ENCODE measurements at regions not wholly inside any gene's neighbourhood (a gene's known extent, or its start where the extent isn't known, plus 50 kb on each side); places are given as distances from the start of the nearest gene placed in this dataset.

DNA sequence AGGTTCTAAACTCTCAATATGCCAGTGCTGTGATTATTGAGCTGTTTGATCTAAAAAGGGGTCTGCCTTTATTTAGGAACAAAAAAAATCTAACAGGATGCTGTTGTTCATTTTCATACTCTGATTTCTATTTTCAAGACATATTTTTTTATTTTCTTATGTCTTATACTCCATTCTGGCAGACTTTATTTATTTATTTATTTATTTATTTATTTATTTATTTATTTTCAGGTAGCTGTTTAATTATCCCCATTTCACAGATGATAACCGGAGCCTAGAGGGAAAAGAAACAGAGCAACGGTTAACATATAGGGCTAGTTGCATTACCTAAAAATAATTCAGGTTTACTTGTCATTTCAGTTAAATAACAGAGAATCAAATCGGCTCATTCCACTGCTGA lies 174.4 kb downstream of the CENPF start:
- no peak overlapping the region for H3K4me3 Mint-ChIP-seq
- no peaks in the 10 kb centered on the region for H3K27me3 Mint-ChIP-seq
- H3K9me3 Mint-ChIP-seq = peaks cover 2% of the 10 kb centered on the region
- H3K4me1 Mint-ChIP-seq = no peaks in the 10 kb centered on the region
- CTCF ChIA-PET = no interaction called here
- no peak overlapping the region for H3K27ac Mint-ChIP-seq
- H3K36me3 Mint-ChIP-seq = no peaks in the 10 kb centered on the region
- no peak for DNase-seq

DNA sequence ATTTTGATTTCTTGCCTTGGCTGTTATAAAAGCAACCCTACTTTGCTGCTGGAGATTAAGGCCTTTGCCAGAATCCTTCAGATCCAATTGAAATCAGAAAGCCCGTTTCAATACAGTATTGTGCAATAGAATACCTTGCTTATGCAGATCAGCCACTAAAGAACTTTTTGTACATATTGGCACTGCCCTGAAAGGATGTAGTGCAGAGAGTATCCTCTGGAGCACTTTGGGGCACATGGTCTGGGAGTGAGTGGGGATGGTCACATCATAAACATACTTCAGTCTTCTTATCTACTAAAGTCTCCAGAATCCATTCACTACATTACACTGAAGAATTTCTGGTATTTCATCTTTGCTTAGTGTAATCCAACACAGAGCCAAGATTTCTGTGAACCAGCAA lies 189.0 kb downstream of the CENPF start:
- no peak for DNase-seq
- Mint-ChIP-seq H3K27ac (no peak overlapping the region), H3K36me3 (no peaks in the 10 kb centered on the region), H3K4me1 (no peaks in the 10 kb centered on the region), H3K27me3 (no peaks in the 10 kb centered on the region), H3K4me3 (no peak overlapping the region), H3K9me3 (no peaks in the 10 kb centered on the region)
- CTCF ChIA-PET = no interaction called here

DNA sequence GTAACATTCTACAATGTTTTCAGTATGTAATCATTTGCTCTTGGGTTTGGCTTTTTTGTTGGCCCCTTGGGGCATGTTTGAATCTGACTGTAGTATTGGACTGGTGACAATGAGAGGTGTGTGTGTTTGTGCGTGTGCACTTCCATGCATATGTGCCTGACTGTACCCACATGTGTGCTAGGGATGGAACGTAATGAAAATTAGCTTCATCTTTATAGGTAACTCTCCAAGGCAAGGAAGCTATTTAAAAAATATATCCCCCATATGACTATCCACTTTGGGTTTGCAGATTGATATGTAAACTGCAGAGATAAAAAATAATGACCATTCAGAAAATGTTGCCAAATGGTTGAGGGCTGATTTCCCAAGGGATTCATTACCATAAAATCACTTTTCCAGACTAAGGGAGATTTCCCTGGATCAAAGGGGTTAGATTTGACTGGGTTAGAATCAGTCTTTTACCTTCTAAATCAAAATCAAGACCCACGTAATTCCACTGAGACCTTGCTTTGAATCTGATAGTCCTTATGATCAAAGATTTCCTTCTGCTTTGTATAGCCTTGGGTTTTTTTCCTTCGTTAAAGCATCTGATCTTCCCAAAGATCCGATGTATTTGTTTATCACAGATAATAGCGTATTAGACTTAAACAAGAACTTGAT lies 189.7 kb downstream of the CENPF start:
- Mint-ChIP-seq H3K9me3 (no peaks in the 10 kb centered on the region), H3K27me3 (no peaks in the 10 kb centered on the region)
- CTCF ChIA-PET = no interaction called here

DNA sequence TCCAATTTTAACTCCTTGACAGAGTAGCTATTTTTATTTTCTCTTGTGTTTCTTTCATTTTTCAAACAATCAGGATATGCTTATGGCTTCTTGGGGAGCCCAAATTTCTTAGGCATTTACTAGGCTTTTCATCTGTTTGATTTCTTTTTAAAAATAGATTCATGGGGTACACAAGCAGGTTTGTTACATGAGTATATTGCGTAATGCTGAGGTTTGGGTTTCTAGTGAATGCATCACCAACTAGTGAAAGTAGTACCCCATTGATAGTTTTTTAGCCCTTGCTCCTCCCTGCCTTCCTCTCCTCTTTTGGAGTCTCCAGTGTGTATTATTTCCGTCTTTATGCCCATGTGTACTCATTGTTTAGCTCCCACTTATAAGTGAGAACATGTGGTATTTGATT lies 190.7 kb downstream of the CENPF start:
- no peaks in the 10 kb centered on the region for H3K36me3 Mint-ChIP-seq
- CTCF ChIA-PET = no interaction called here

More for the DNA sequence above, 189.7 kb downstream of the CENPF start:
- DNase-seq = no peak
- H3K27ac Mint-ChIP-seq = no peak overlapping the region
- no peak overlapping the region for H3K4me3 Mint-ChIP-seq
- H3K4me1 Mint-ChIP-seq = no peaks in the 10 kb centered on the region
- no peaks in the 10 kb centered on the region for H3K36me3 Mint-ChIP-seq

DNA sequence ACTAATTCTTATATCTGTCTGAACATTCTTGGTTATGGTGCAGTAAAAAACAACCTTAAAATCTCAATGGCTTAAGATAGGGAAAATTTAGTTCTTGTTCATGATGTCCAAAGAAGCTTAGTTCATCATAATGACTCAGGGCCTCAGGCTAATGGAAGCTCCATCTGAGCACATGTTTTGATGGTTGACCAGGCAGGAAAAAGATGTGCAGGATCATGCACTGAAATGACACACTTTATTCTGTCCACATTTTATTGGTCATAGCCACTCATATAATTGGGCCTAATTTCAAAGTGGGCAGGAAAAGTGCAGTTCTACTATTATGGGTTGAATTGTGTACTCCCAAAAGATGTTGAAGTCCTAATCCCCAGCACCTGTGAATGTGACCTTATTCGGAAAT lies 198.2 kb downstream of the CENPF start:
- Mint-ChIP-seq H3K36me3 (no peaks in the 10 kb centered on the region), H3K27ac (no peak overlapping the region), H3K4me3 (no peak overlapping the region), H3K27me3 (no peaks in the 10 kb centered on the region), H3K9me3 (no peaks in the 10 kb centered on the region), H3K4me1 (no peaks in the 10 kb centered on the region)
- DNase-seq = no peak
- CTCF ChIA-PET = no interaction called here

More for the DNA sequence above, 190.7 kb downstream of the CENPF start:
- Mint-ChIP-seq H3K27ac (no peak overlapping the region), H3K9me3 (no peaks in the 10 kb centered on the region), H3K4me1 (no peaks in the 10 kb centered on the region), H3K4me3 (no peak overlapping the region), H3K27me3 (no peaks in the 10 kb centered on the region)
- DNase-seq = no peak

DNA sequence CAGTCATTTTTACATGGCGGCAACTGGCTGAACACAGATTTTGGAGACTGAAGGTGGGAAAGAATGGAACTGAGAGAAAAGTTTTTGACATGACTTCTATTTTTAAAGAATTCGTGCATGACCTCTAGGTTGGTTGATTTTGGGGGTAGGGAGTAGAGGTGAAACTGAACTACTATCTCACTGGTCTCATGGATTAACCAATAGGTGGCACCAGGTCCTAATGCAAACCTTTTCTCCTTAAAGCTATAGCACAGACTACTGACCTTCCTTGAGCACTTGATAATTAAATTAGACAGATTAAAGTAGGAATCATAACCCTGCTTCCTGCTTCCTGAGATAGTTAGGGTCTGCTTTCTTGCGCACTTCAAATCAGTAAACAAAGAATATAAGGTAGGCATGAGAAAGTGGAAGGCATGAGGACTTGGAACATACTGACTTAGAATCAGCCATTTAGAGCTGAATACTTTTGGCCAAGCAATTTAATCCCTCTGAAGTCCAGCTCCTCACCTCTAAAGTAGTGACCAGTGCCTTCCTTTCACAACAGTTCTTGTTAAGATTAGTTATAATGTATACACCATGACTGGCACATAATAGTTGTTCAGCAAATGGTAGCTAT lies 206.0 kb downstream of the CENPF start:
- DNase-seq = no peak
- H3K4me3 Mint-ChIP-seq = no peak overlapping the region
- CTCF ChIA-PET = no interaction called here

DNA sequence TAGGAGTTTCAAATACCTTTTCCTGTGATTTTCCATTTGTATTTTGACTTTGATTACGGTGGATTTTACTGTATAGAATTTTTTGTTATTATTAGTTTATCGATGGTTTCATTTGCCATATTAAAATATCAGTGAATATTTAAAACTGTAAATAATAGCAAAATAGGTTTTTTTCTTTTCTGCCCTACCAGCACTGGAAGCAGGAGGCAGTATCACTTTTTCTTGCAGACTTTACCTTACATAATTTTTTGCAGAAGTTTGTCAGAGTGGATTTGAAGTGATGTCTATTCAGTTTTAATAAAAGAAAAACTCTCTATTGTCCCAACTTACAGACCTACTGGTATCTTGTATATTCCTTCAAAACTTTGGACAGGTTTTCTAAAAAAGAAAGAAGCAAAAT lies 213.6 kb downstream of the CENPF start:
- no peaks in the 10 kb centered on the region for H3K9me3 Mint-ChIP-seq
- no peaks in the 10 kb centered on the region for H3K27me3 Mint-ChIP-seq
- H3K4me3 Mint-ChIP-seq = no peak overlapping the region
- no peak for DNase-seq
- H3K4me1 Mint-ChIP-seq = no peaks in the 10 kb centered on the region
- H3K36me3 Mint-ChIP-seq = no peaks in the 10 kb centered on the region
- no peak overlapping the region for H3K27ac Mint-ChIP-seq
- CTCF ChIA-PET = no interaction called here

More for the DNA sequence above, 206.0 kb downstream of the CENPF start:
- no peak overlapping the region for H3K27ac Mint-ChIP-seq
- no peaks in the 10 kb centered on the region for H3K27me3 Mint-ChIP-seq
- no peaks in the 10 kb centered on the region for H3K9me3 Mint-ChIP-seq
- H3K36me3 Mint-ChIP-seq = no peaks in the 10 kb centered on the region
- H3K4me1 Mint-ChIP-seq = no peaks in the 10 kb centered on the region

DNA sequence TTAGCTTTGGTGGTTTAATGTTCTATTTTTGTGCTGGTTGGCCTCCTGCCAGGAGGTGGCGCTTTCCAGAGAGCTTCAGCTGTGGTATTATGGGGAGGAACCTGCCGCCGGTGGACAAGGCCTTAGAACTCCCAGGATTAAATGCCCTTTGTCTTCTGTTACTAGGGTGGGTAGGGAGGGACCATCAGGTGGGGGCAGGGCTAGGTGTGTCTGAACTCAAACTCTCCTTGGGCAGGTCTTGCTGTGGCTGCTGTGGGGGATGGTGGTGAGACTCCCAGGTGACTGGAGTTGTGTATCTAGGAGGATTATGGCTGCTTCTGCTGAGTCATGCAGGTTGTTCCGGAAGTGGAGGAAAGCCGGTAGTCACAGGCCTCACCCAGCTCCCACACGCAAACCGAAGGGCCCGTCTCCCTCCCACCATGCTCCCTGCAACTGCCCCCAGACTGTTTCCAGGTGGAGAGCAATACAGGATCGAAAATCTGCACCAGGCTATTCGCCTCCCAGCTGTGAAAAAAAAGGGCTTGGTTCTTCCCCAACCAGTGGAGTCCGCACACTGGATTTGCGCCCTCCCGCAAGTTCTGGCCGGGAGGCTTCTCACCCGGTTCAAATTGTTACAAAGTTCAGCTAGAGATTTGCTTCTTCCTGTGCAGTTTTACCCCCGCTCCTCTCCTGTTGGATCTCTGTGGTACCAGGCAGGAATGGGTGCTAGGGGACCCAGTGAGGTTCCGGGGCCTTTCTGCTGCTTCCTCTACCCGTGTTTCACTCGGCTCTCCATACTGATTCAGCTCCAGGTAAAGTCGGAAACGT lies 220.5 kb downstream of the CENPF start:
- H3K27me3 Mint-ChIP-seq = no peaks in the 10 kb centered on the region
- H3K27ac Mint-ChIP-seq = no peak overlapping the region
- no peak for DNase-seq
- CTCF ChIA-PET = interaction anchor here (1.0 to 1.3 kb wide), 2 partner anchors 11 to 703 kb away, joined by 3 read pairs; no protein-coding TSS in a partner anchor
- no peaks in the 10 kb centered on the region for H3K36me3 Mint-ChIP-seq
- peaks cover 2% of the 10 kb centered on the region for H3K9me3 Mint-ChIP-seq
- no peak overlapping the region for H3K4me3 Mint-ChIP-seq
- H3K4me1 Mint-ChIP-seq = no peaks in the 10 kb centered on the region

DNA sequence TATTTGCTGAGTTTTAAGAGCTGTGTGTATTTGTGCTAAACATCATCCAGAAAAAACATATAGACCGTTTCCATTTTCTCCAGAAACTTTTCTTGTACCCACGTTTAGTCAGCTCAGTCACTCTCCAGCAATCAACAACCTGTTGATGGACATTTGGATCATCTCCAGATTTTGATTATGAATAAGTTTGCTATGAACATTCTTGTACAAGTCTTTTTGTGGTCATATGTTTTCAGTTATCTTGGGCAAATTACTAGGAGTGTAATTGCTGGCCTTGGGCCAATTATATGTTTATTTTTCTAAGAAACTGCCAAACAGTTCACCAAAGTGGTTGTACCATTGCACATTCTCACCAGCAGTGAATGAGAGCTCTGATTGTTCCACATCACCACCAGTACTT lies 221.8 kb downstream of the CENPF start:
- no peak for DNase-seq
- no peak overlapping the region for H3K27ac Mint-ChIP-seq
- CTCF ChIA-PET = no interaction called here
- no peaks in the 10 kb centered on the region for H3K36me3 Mint-ChIP-seq
- H3K9me3 Mint-ChIP-seq = peaks cover 2% of the 10 kb centered on the region
- no peaks in the 10 kb centered on the region for H3K27me3 Mint-ChIP-seq
- H3K4me1 Mint-ChIP-seq = no peaks in the 10 kb centered on the region
- H3K4me3 Mint-ChIP-seq = no peak overlapping the region

DNA sequence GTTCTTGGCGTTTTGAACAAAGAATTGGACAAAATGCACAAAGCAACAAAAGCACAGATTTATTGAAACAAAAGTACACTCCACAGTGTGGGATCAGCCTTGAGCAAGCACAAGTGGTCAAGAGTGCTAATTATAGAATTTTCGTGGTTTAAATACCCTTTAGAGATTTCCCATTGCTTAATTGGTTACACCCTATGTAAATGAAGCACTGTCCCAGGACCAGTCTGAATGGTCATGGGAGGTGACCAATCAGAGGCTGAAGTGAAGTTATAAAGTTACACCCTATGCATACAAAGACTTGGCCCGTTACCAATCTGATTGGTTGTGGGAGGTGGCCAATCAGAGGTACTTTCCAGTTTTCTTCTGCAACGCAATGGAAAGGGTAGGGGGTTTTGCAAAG lies 223.6 kb downstream of the CENPF start:
- CTCF ChIA-PET = no interaction called here
- no peak overlapping the region for H3K27ac Mint-ChIP-seq
- no peaks in the 10 kb centered on the region for H3K27me3 Mint-ChIP-seq
- no peak for DNase-seq
- no peak overlapping the region for H3K4me3 Mint-ChIP-seq
- H3K9me3 Mint-ChIP-seq = peaks cover 2% of the 10 kb centered on the region
- H3K36me3 Mint-ChIP-seq = no peaks in the 10 kb centered on the region
- H3K4me1 Mint-ChIP-seq = no peaks in the 10 kb centered on the region

DNA sequence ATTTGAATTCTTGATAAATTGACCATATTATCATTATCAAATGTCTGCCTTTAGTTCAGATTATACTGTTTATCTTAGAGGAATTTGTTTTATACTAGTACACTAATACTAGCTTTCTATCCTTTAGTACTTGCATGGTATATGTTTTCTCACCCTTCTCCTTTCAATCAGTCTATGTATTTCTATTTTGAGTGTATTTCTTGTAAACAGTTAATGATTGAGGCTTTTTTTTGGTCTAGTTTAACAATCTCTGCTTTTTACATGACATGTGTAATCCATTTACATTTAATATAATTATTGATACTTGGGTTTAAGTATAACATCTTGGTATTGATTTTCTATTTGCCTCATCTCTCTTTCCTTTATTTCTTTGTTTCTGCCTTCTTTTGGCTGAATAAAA lies 224.9 kb downstream of the CENPF start:
- no peak for DNase-seq
- H3K4me3 Mint-ChIP-seq = no peak overlapping the region
- CTCF ChIA-PET = no interaction called here
- H3K27ac Mint-ChIP-seq = no peak overlapping the region
- H3K36me3 Mint-ChIP-seq = no peaks in the 10 kb centered on the region
- H3K27me3 Mint-ChIP-seq = no peaks in the 10 kb centered on the region
- H3K9me3 Mint-ChIP-seq = peaks cover 2% of the 10 kb centered on the region
- no peaks in the 10 kb centered on the region for H3K4me1 Mint-ChIP-seq

DNA sequence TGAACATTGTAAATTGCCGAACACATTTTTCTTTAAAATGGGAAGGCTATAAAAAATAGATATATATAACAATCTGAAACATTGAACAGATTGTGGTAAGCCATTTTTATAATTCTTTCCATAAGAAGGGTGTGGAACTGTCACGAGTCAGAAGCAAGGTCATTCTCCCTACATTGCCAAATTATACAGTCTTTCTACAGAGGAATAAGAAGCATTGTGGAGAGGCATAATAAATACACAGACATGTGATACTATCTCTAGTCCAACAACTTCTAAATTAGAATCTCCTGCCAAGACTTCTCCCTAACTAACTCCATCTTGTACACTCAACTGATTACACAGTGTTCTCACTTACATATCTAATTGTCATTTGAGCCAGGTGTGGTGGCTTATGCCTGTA lies 227.9 kb downstream of the CENPF start:
- no peaks in the 10 kb centered on the region for H3K27me3 Mint-ChIP-seq
- H3K4me3 Mint-ChIP-seq = no peak overlapping the region
- no peak for DNase-seq
- no peaks in the 10 kb centered on the region for H3K36me3 Mint-ChIP-seq
- no peaks in the 10 kb centered on the region for H3K4me1 Mint-ChIP-seq
- no peak overlapping the region for H3K27ac Mint-ChIP-seq
- H3K9me3 Mint-ChIP-seq = peaks cover 2% of the 10 kb centered on the region
- CTCF ChIA-PET = no interaction called here

DNA sequence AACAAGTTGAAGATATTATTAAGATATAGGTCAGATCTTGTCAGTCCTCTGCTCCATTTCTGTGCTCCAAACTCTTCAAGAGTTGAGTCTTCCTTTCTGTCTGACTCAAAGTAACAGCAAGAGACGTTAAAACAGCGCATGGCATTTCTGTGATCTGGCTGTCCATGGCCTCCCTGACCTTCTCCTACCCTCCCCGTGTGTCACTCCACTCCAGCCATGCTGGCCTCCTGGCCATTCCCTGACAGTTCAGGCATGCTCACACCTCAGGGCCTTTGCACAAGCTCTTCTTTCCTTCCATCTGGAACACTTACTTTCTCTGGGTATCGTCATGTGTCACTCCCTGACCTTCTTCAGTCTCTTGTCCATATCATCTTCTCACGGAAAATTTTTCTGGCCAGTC lies 229.0 kb downstream of the CENPF start:
- Mint-ChIP-seq H3K27me3 (no peaks in the 10 kb centered on the region), H3K36me3 (no peaks in the 10 kb centered on the region), H3K27ac (no peak overlapping the region), H3K4me1 (no peaks in the 10 kb centered on the region), H3K4me3 (no peak overlapping the region), H3K9me3 (peaks cover 2% of the 10 kb centered on the region)
- no peak for DNase-seq
- CTCF ChIA-PET = no interaction called here

DNA sequence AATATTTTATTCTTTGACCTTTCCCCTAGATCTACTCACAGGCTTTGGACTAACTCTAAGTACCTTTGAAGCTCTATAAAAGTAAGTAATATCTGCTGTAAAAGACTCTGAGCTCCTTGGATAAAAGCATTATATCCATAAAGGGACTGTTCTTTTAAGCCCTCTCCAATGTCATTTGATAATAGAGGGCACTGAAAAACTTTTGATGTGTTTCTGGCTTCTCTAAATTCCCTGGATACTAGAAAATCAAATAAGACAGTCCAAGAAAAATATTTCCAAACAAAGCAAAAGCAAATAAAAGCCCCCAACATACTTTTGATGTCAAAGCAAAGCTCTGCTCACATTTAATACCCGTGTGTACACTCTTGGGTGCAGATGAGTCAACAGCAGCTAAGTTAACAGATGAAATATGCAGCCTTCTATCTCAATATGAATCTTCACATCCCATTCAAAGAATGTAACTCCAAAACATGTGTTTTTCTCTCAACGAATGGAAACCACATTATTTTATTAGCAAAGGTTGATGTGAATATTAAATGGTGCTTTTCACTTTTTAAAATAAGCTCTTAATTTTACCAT lies 230.3 kb downstream of the CENPF start:
- Mint-ChIP-seq H3K36me3 (no peaks in the 10 kb centered on the region), H3K27me3 (no peaks in the 10 kb centered on the region), H3K9me3 (no peaks in the 10 kb centered on the region), H3K4me3 (no peak overlapping the region), H3K27ac (no peak overlapping the region), H3K4me1 (no peaks in the 10 kb centered on the region)
- CTCF ChIA-PET = no interaction called here
- no peak for DNase-seq

DNA sequence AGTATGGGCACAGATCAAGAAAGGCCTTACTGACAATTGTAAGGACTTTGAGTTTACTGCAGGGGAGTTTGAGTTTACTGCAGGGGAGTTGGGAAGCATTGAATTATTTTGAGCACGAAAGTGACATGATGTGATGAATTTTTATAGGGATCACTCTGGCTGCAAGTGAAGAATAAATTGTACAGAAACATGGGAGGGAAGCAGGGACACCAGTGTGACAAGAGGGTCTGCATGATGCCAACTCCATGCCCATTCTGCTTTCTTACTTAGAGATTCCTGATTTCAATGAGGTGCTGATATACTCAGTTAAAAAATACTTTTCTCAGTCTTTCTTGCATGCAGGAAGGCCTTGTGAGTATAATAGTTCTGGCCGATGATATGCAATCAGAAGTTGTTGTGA lies 234.4 kb downstream of the CENPF start:
- Mint-ChIP-seq H3K4me1 (no peaks in the 10 kb centered on the region), H3K27ac (no peak overlapping the region), H3K27me3 (no peaks in the 10 kb centered on the region), H3K9me3 (no peaks in the 10 kb centered on the region), H3K36me3 (no peaks in the 10 kb centered on the region), H3K4me3 (no peak overlapping the region)
- CTCF ChIA-PET = no interaction called here
- no peak for DNase-seq

Data from activated naive CD4-positive, alpha-beta T cell treated with anti-CD3 and anti-CD28 coated beads, Interleukin-2, amount 10 ng/mL, durations not matched to agents 7 days and 5 days (primary cell).